ENCODE measurements at regions not wholly inside any gene's neighbourhood (a gene's known extent, or its start where the extent isn't known, plus 50 kb on each side); places are given as distances from the start of the nearest gene placed in this dataset.
A peak's percentile ranks its signal among the peaks of the same experiment; 100 is the strongest.

- DNase-seq (ENCODE audit: low spot score): no peak
Observed at GRCh38 chr3:162015856-162016255, 519.2 kb downstream of the OTOL1 start.

- DNase-seq (ENCODE audit: low spot score): no peak
Observed at GRCh38 chr3:162019817-162020216, 523.2 kb downstream of the OTOL1 start.

GRCh38 chr3:162021206-162021605 lies 524.6 kb downstream of the OTOL1 start:
- no peak for DNase-seq (ENCODE audit: low spot score)

- DNase-seq (ENCODE audit: low spot score): no peak
Observed at GRCh38 chr3:162022911-162023310, 526.3 kb downstream of the OTOL1 start.

GRCh38 chr3:162029736-162030135 lies 533.1 kb downstream of the OTOL1 start:
- no peak for DNase-seq (ENCODE audit: low spot score)

- no peak for DNase-seq (ENCODE audit: low spot score)
Observed at GRCh38 chr3:162034368-162034767, 537.8 kb downstream of the OTOL1 start.

GRCh38 chr3:162041622-162042021 lies 545.0 kb downstream of the OTOL1 start:
- no peak for DNase-seq (ENCODE audit: low spot score)

GRCh38 chr3:162052636-162053035 lies 556.0 kb downstream of the OTOL1 start:
- no peak for DNase-seq (ENCODE audit: low spot score)

GRCh38 chr3:162072656-162073164 lies 576.1 kb downstream of the OTOL1 start:
- DNase-seq (ENCODE audit: low spot score): no peak

- DNase-seq (ENCODE audit: low spot score): no peak
Observed at GRCh38 chr3:162073422-162073975, 576.9 kb downstream of the OTOL1 start.

GRCh38 chr3:162077108-162077507 lies 580.5 kb downstream of the OTOL1 start:
- no peak for DNase-seq (ENCODE audit: low spot score)

- no peak for DNase-seq (ENCODE audit: low spot score)
Observed at GRCh38 chr3:162082516-162082915, 585.9 kb downstream of the OTOL1 start.

GRCh38 chr3:162087361-162087760 lies 590.8 kb downstream of the OTOL1 start:
- no peak for DNase-seq (ENCODE audit: low spot score)

GRCh38 chr3:162092751-162093150 lies 596.1 kb downstream of the OTOL1 start:
- no peak for DNase-seq (ENCODE audit: low spot score)

GRCh38 chr3:162094301-162094700 lies 597.7 kb downstream of the OTOL1 start:
- no peak for DNase-seq (ENCODE audit: low spot score)

GRCh38 chr3:162096874-162097273 lies 600.3 kb downstream of the OTOL1 start:
- DNase-seq (ENCODE audit: low spot score): peak; percentile 56

GRCh38 chr3:162103808-162104207 lies 607.2 kb downstream of the OTOL1 start:
- no peak for DNase-seq (ENCODE audit: low spot score)

GRCh38 chr3:162111861-162112260 lies 615.3 kb downstream of the OTOL1 start:
- DNase-seq (ENCODE audit: low spot score): no peak

- no peak for DNase-seq (ENCODE audit: low spot score)
Observed at GRCh38 chr3:162112719-162113118, 616.1 kb downstream of the OTOL1 start.

- DNase-seq (ENCODE audit: low spot score): no peak
Observed at GRCh38 chr3:162117961-162118360, 621.4 kb downstream of the OTOL1 start.

GRCh38 chr3:162119651-162120050 lies 623.0 kb downstream of the OTOL1 start:
- no peak for DNase-seq (ENCODE audit: low spot score)

GRCh38 chr3:162122405-162122804 lies 625.8 kb downstream of the OTOL1 start:
- DNase-seq (ENCODE audit: low spot score): no peak

- DNase-seq (ENCODE audit: low spot score): no peak
Observed at GRCh38 chr3:162125790-162126189, 629.2 kb downstream of the OTOL1 start.

- no peak for DNase-seq (ENCODE audit: low spot score)
Observed at GRCh38 chr3:162130582-162130981, 634.0 kb downstream of the OTOL1 start.

- DNase-seq (ENCODE audit: low spot score): no peak
Observed at GRCh38 chr3:162132981-162133380, 636.4 kb downstream of the OTOL1 start.
